ENCODE measurements at regions not wholly inside any gene's neighbourhood (a gene's known extent, or its start where the extent isn't known, plus 50 kb on each side); places are given as distances from the start of the nearest gene placed in this dataset.

GRCh38 chr3:168654700-168655099 lies 559.0 kb upstream of the GOLIM4 start:
- 79 to 83% methylated on average over 2 of the region's 2 CpGs for WGBS, 2 donors
- no peak for TF ChIP-seq CTCF (IDR thresholded peaks at IDR 0.05; ENCODE audit: control extremely low read depth, extremely low read depth)
- Histone ChIP-seq H3K4me1 (ENCODE audit: control insufficient read depth in 5 of 5, insufficient read depth in 5 of 5, low read length in 5 of 5) (no peaks in the 10 kb centered on the region), H3K36me3 (ENCODE audit: control insufficient read depth in 4 of 4, insufficient read depth in 4 of 4, low read length in 4 of 4) (no peaks in the 10 kb centered on the region), H3K4me3 (no peak overlapping the region), H3K9me3 (ENCODE audit: control insufficient read depth in 4 of 4, insufficient read depth in 3 of 4, low read length in 3 of 4) (no peaks in the 10 kb centered on the region), H3K27me3 (ENCODE audit: control insufficient read depth in 3 of 3, insufficient read depth in 3 of 3, low read length in 2 of 3) (no peaks in the 10 kb centered on the region), H3K27ac (ENCODE audit: low read depth in 1 of 2, low read length in 1 of 2) (no peak overlapping the region), H3K9ac (ENCODE audit: insufficient read depth in 1 of 2, low read length in 2 of 2) (no peak overlapping the region)
- no peak for ATAC-seq (ENCODE audit: insufficient read depth, low FRiP score)
- no peak for DNase-seq

GRCh38 chr3:168653255-168653654 lies 557.5 kb upstream of the GOLIM4 start:
- ATAC-seq (ENCODE audit: insufficient read depth, low FRiP score) (no peak), DNase-seq (no peak)
- Histone ChIP-seq H3K36me3 (ENCODE audit: control insufficient read depth in 4 of 4, insufficient read depth in 4 of 4, low read length in 4 of 4) (no peaks in the 10 kb centered on the region), H3K4me3 (no peak overlapping the region), H3K9me3 (ENCODE audit: control insufficient read depth in 4 of 4, insufficient read depth in 3 of 4, low read length in 3 of 4) (no peaks in the 10 kb centered on the region), H3K9ac (ENCODE audit: insufficient read depth in 1 of 2, low read length in 2 of 2) (no peak overlapping the region), H3K27ac (ENCODE audit: low read depth in 1 of 2, low read length in 1 of 2) (no peak overlapping the region), H3K4me1 (ENCODE audit: control insufficient read depth in 5 of 5, insufficient read depth in 5 of 5, low read length in 5 of 5) (no peaks in the 10 kb centered on the region), H3K27me3 (ENCODE audit: control insufficient read depth in 3 of 3, insufficient read depth in 3 of 3, low read length in 2 of 3) (no peaks in the 10 kb centered on the region)
- TF ChIP-seq CTCF (IDR thresholded peaks at IDR 0.05; ENCODE audit: control extremely low read depth, extremely low read depth) = no peak
- 67 to 87% methylated on average over 1 of the region's 1 CpG for WGBS, 2 donors

- ATAC-seq (ENCODE audit: insufficient read depth, low FRiP score) (no peak), DNase-seq (no peak)
- TF ChIP-seq CTCF (IDR thresholded peaks at IDR 0.05; ENCODE audit: control extremely low read depth, extremely low read depth) = no peak
- H3K4me1 ChIP-seq (ENCODE audit: control insufficient read depth in 5 of 5, insufficient read depth in 5 of 5, low read length in 5 of 5) = no peaks in the 10 kb centered on the region
- WGBS, 2 donors = 76% methylated on average over 3 of the region's 3 CpGs
- no peak overlapping the region for H3K27ac ChIP-seq (ENCODE audit: low read depth in 1 of 2, low read length in 1 of 2)
- H3K36me3 ChIP-seq (ENCODE audit: control insufficient read depth in 4 of 4, insufficient read depth in 4 of 4, low read length in 4 of 4) = no peaks in the 10 kb centered on the region
- H3K9ac ChIP-seq (ENCODE audit: insufficient read depth in 1 of 2, low read length in 2 of 2) = no peak overlapping the region
- H3K4me3 ChIP-seq = no peak overlapping the region
- no peaks in the 10 kb centered on the region for H3K27me3 ChIP-seq (ENCODE audit: control insufficient read depth in 3 of 3, insufficient read depth in 3 of 3, low read length in 2 of 3)
- H3K9me3 ChIP-seq (ENCODE audit: control insufficient read depth in 4 of 4, insufficient read depth in 3 of 4, low read length in 3 of 4) = no peaks in the 10 kb centered on the region
Measured at GRCh38 chr3:168648321-168648720, 552.6 kb upstream of the GOLIM4 start.

GRCh38 chr3:168647582-168647981 lies 551.9 kb upstream of the GOLIM4 start:
- H3K27me3 ChIP-seq (ENCODE audit: control insufficient read depth in 3 of 3, insufficient read depth in 3 of 3, low read length in 2 of 3) = no peaks in the 10 kb centered on the region
- H3K9me3 ChIP-seq (ENCODE audit: control insufficient read depth in 4 of 4, insufficient read depth in 3 of 4, low read length in 3 of 4) = no peaks in the 10 kb centered on the region
- H3K36me3 ChIP-seq (ENCODE audit: control insufficient read depth in 4 of 4, insufficient read depth in 4 of 4, low read length in 4 of 4) = no peaks in the 10 kb centered on the region
- ATAC-seq (ENCODE audit: insufficient read depth, low FRiP score) (no peak), DNase-seq (no peak)
- no peak overlapping the region for H3K9ac ChIP-seq (ENCODE audit: insufficient read depth in 1 of 2, low read length in 2 of 2)
- no peaks in the 10 kb centered on the region for H3K4me1 ChIP-seq (ENCODE audit: control insufficient read depth in 5 of 5, insufficient read depth in 5 of 5, low read length in 5 of 5)
- H3K4me3 ChIP-seq = no peak overlapping the region
- no peak for TF ChIP-seq CTCF (IDR thresholded peaks at IDR 0.05; ENCODE audit: control extremely low read depth, extremely low read depth)
- no peak overlapping the region for H3K27ac ChIP-seq (ENCODE audit: low read depth in 1 of 2, low read length in 1 of 2)
